ENCODE measurements at regions not wholly inside any gene's neighbourhood (a gene's known extent, or its start where the extent isn't known, plus 50 kb on each side); places are given as distances from the start of the nearest gene placed in this dataset.

DNA sequence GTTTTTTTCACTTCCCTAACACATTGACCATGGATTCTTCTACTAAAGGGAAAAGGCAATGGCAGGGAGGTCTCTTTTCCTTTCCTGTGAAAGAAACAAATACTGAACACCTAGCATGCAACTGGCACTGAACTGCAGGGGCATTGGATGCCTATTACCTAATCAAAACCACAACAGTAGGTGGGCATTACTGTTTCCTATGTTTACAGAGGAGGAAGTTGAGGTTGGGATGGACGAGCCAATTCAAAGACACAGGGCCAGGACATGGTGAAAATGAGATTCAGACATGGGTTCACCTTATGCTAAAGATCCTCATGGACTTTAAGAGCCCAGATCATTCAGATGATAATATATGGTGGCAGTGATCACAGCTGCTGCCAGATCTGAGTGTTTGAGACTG lies 407.0 kb downstream of the MIAT start:
- no peak overlapping the region for H3K18ac ChIP-seq (ENCODE audit: insufficient read length, low read depth, low read length)
- Mint-ChIP-seq H3K4me3 (no peak overlapping the region), H3K4me1 (peaks cover 9 to 26% of the 10 kb centered on the region in 2 experiments), H3K9me3 (no peaks in the 10 kb centered on the region), H3K27me3 (ENCODE audit: low read depth) (peaks cover 13% of the 10 kb centered on the region), H3K27ac (no peak overlapping the region), H3K36me3 (ENCODE audit: insufficient read depth in 1 of 3, low read depth in 3 of 3) (no peaks in the 10 kb centered on the region)
- DNase-seq, result no peak
- H3K23me2 ChIP-seq (ENCODE audit: insufficient read length, low read depth, low read length, poor library complexity, severe bottlenecking), result no peaks in the 10 kb centered on the region
- H3K56ac ChIP-seq (ENCODE audit: insufficient read length, low read depth, low read length), result no peak overlapping the region
- H3K4me1 ChIP-seq (ENCODE audit: insufficient read depth, low read length), result no peaks in the 10 kb centered on the region
- H2AK5ac ChIP-seq (ENCODE audit: insufficient read length, low read length), result no peak overlapping the region
- no peaks in the 10 kb centered on the region for H3K27me3 ChIP-seq (ENCODE audit: insufficient read depth, low read length)
- no CpG with 5 or more reads among the region's 1 CpG for WGBS (ENCODE audit: extremely low coverage, insufficient read length, low lambda C conversion rate)
- no peak overlapping the region for H2BK15ac ChIP-seq (ENCODE audit: low read depth, low read length)
- H3K27ac ChIP-seq (ENCODE audit: insufficient read length, low read depth, low read length), result no peak overlapping the region
- TF ChIP-seq, protein P1, sequence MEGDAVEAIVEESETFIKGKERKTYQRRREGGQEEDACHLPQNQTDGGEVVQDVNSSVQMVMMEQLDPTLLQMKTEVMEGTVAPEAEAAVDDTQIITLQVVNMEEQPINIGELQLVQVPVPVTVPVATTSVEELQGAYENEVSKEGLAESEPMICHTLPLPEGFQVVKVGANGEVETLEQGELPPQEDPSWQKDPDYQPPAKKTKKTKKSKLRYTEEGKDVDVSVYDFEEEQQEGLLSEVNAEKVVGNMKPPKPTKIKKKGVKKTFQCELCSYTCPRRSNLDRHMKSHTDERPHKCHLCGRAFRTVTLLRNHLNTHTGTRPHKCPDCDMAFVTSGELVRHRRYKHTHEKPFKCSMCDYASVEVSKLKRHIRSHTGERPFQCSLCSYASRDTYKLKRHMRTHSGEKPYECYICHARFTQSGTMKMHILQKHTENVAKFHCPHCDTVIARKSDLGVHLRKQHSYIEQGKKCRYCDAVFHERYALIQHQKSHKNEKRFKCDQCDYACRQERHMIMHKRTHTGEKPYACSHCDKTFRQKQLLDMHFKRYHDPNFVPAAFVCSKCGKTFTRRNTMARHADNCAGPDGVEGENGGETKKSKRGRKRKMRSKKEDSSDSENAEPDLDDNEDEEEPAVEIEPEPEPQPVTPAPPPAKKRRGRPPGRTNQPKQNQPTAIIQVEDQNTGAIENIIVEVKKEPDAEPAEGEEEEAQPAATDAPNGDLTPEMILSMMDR (conservative IDR thresholded peaks at IDR 0.05), result no peak
- H4K8ac ChIP-seq (replicated peaks; ENCODE audit: insufficient read length, low read depth, low read length), result no peak overlapping the region
- H3K9ac ChIP-seq (ENCODE audit: extremely low read depth, insufficient read length, low read length), result no peak overlapping the region
- H3K14ac ChIP-seq (ENCODE audit: insufficient read depth, low read length), result no peak overlapping the region
- H2BK120ac ChIP-seq (ENCODE audit: low read depth, low read length, poor library complexity, severe bottlenecking), result no peak overlapping the region
- H2BK20ac ChIP-seq (ENCODE audit: low read depth, low read length, poor library complexity, severe bottlenecking), result no peak overlapping the region
- no peaks in the 10 kb centered on the region for H4K20me1 ChIP-seq (ENCODE audit: control insufficient read depth, insufficient read depth, insufficient read length)
- H3K79me1 ChIP-seq (ENCODE audit: insufficient read depth, low read depth, low read length, poor library complexity, severe bottlenecking), result no peaks in the 10 kb centered on the region
- H3K23ac ChIP-seq (ENCODE audit: insufficient read length, low read depth, low read length), result no peak overlapping the region
- no peak overlapping the region for H2BK5ac ChIP-seq (ENCODE audit: insufficient read length, low read length)
- H3K79me2 ChIP-seq (ENCODE audit: insufficient read depth, low read length), result no peaks in the 10 kb centered on the region
- no peak overlapping the region for H3K4me2 ChIP-seq (ENCODE audit: insufficient read depth, insufficient read length, low read length)
- H2BK12ac ChIP-seq (ENCODE audit: insufficient read length, low read depth, low read length), result no peak overlapping the region
- H3K9me3 ChIP-seq (ENCODE audit: control insufficient read depth, low read depth, low read length), result no peaks in the 10 kb centered on the region
- H4K91ac ChIP-seq (ENCODE audit: insufficient read length, low read depth, low read length), result no peak overlapping the region
- H2AFZ ChIP-seq (ENCODE audit: low read length), result no peak overlapping the region
- no peak overlapping the region for H3K4ac ChIP-seq (ENCODE audit: low read depth, low read length)
- H4K5ac ChIP-seq (ENCODE audit: insufficient read length, low read depth, low read length), result no peak overlapping the region
- H3T11ph ChIP-seq (ENCODE audit: low read length), result no peak overlapping the region
